Transverse colon (tissue), 4 donors: ENCODE measurements at regions not wholly inside any gene's neighbourhood (a gene's known extent, or its start where the extent isn't known, plus 50 kb on each side); places are given as distances from the start of the nearest gene placed in this dataset.

Source experiments
- DNase-seq: peaks from one replicate; pipeline ENCODE4 v3.0.0-alpha.2; 2019
- H3K27ac ChIP-seq, 4 donors: fragments of 200-600 bp; sonication (generic); 2 replicates each; pipeline ENCODE4 v1.5.1; 2016 to 2018; ENCODE audit warnings: inconsistent platforms in 4 of 4
- H3K27me3 ChIP-seq: fragments of 200-600 bp; sonication (generic); 2 replicates; pipeline ENCODE4 v1.5.1; 2017; ENCODE audit warnings: inconsistent platforms
- H3K36me3 ChIP-seq, 4 donors: fragments of 200-600 bp; sonication (generic); 2 replicates each; pipeline ENCODE4 v1.5.1; 2017 to 2019; ENCODE audit warnings: inconsistent platforms in 4 of 4
- H3K4me1 ChIP-seq, 4 donors: fragments of 200-600 bp; sonication (generic); 2 replicates each; pipeline ENCODE4 v1.5.1; 2017 to 2020; ENCODE audit warnings: inconsistent platforms in 4 of 4
- H3K4me3 ChIP-seq, 4 donors: fragments of 200-600 bp; sonication (generic); 1 replicate in 1 of 4; 2 replicates in 3 of 4; pipeline versions ENCODE4 v1.5.1 to v1.6.1; 2017 to 2019; ENCODE audit warnings: inconsistent platforms in 4 of 4
- H3K9me3 ChIP-seq, 2 donors: fragments of 200-600 bp; sonication (generic); 2 replicates each; pipeline ENCODE4 v1.5.1; 2017 to 2019; ENCODE audit warnings: inconsistent platforms in 2 of 2
- EP300 ChIP-seq: sonication (generic); formaldehyde crosslinking; IDR thresholded peaks from one replicate; pipeline ENCODE4 v1.6.1; 2017; ENCODE audit warnings: antibody characterized with exemption, low read depth
- POLR2A ChIP-seq: fragments of 450-650 bp; IDR thresholded peaks from one replicate; pipeline ENCODE4 v1.6.1; 2016; ENCODE audit warnings: antibody characterized with exemption, mild to moderate bottlenecking, moderate library complexity
- POLR2AphosphoS5 ChIP-seq, 3 donors: sonication (generic); formaldehyde crosslinking; IDR thresholded peaks; one replicate each; pipeline ENCODE4 v1.6.1; 2016; ENCODE audit warnings: antibody characterized with exemption in 3 of 3
- WGBS, 2 donors: methylation state at CpG; one replicate each; pipeline ENCODE4 v1.1.5; 2018; ENCODE audit warnings: low coverage in 1 of 2; 5-methylcytosine and 5-hydroxymethylcytosine counted together
- in situ Hi-C, 4 donors: fragments of 200-750 bp; cut with MboI; loops; one replicate each; pipeline versions ENCODE4 v1.15.0 to v1.15.1; 2017; ENCODE audit warnings: low sequenced_read_pairs in 3 of 4, low pct_ligation_motif_present in 1 of 4, low pct_unique_long_range_greater_than_20kb in 1 of 4
- intact Hi-C: fragments of 100-400 bp; cut with DNase I; formaldehyde crosslinking; loops from one replicate; pipeline ENCODE4 v1.15.1; 2023; ENCODE audit warnings: low total_unique reads
- TF ChIP-seq, protein P1 (sequence below), 5 experiments: fragments of 200-600 bp in 3 of 5; fragments of 450-650 bp in 2 of 5; sonication (generic) in 3 of 5; IDR thresholded peaks; 1 replicate in 2 of 5; 2 replicates in 3 of 5; pipeline ENCODE4 v1.5.1; 2016 to 2017; ENCODE audit warnings: antibody characterized with exemption in 5 of 5, inconsistent platforms in 3 of 5, mild to moderate bottlenecking in 2 of 5, moderate library complexity in 1 of 5

GRCh38 chr12:107241411-107241810 lies 148.1 kb upstream of the CRY1 start:
- WGBS, 2 donors: 38% methylated on average over 1 of the region's 1 CpG; no CpG with 5 or more reads in 1 of the 2 donors
- intact Hi-C loops: no loop called here
- Histone ChIP-seq H3K36me3 (no peaks in the 10 kb centered on the region), H3K4me3 (no peak overlapping the region), H3K4me1 (no peaks in the 10 kb centered on the region), H3K27ac (no peak overlapping the region), H3K27me3 (no peaks in the 10 kb centered on the region), H3K9me3 (no peaks in the 10 kb centered on the region)
- no peak for TF ChIP-seq EP300
- no peak for DNase-seq
- in situ Hi-C loops: no loop called here

GRCh38 chr12:107242189-107242588 lies 148.8 kb upstream of the CRY1 start:
- no peak for TF ChIP-seq POLR2AphosphoS5 (IDR thresholded peaks at IDR 0.05)
- TF ChIP-seq EP300: no peak
- TF ChIP-seq, protein P1, sequence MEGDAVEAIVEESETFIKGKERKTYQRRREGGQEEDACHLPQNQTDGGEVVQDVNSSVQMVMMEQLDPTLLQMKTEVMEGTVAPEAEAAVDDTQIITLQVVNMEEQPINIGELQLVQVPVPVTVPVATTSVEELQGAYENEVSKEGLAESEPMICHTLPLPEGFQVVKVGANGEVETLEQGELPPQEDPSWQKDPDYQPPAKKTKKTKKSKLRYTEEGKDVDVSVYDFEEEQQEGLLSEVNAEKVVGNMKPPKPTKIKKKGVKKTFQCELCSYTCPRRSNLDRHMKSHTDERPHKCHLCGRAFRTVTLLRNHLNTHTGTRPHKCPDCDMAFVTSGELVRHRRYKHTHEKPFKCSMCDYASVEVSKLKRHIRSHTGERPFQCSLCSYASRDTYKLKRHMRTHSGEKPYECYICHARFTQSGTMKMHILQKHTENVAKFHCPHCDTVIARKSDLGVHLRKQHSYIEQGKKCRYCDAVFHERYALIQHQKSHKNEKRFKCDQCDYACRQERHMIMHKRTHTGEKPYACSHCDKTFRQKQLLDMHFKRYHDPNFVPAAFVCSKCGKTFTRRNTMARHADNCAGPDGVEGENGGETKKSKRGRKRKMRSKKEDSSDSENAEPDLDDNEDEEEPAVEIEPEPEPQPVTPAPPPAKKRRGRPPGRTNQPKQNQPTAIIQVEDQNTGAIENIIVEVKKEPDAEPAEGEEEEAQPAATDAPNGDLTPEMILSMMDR (IDR thresholded peaks at IDR 0.05): no peak
- TF ChIP-seq POLR2A: no peak
- 0 to 17% methylated on average over 2 to 4 of the region's 4 CpGs for WGBS, 2 donors
- Histone ChIP-seq H3K9me3 (no peaks in the 10 kb centered on the region), H3K4me1 (no peaks in the 10 kb centered on the region), H3K36me3 (no peaks in the 10 kb centered on the region), H3K27me3 (no peaks in the 10 kb centered on the region), H3K27ac (no peak overlapping the region), H3K4me3 (no peak overlapping the region)
- DNase-seq: no peak
- in situ Hi-C loops (no loop called here), intact Hi-C loops (no loop called here)

GRCh38 chr12:107243341-107243740 lies 150.0 kb upstream of the CRY1 start:
- 51 to 80% methylated on average over 1 to 4 of the region's 4 CpGs for WGBS, 2 donors
- Histone ChIP-seq H3K9me3 (no peaks in the 10 kb centered on the region), H3K27me3 (no peaks in the 10 kb centered on the region), H3K36me3 (no peaks in the 10 kb centered on the region), H3K4me1 (no peaks in the 10 kb centered on the region), H3K27ac (no peak overlapping the region), H3K4me3 (no peak overlapping the region)
- DNase-seq: no peak
- TF ChIP-seq, protein P1 (IDR thresholded peaks at IDR 0.05): no peak
- no peak for TF ChIP-seq POLR2AphosphoS5 (IDR thresholded peaks at IDR 0.05)
- no peak for TF ChIP-seq EP300
- TF ChIP-seq POLR2A: no peak
- in situ Hi-C loops: no loop called here
- intact Hi-C loops: no loop called here

- DNase-seq: no peak
- intact Hi-C loops (no loop called here), in situ Hi-C loops (no loop called here)
- Histone ChIP-seq H3K36me3 (no peaks in the 10 kb centered on the region), H3K4me1 (no peaks in the 10 kb centered on the region), H3K9me3 (no peaks in the 10 kb centered on the region), H3K4me3 (no peak overlapping the region), H3K27ac (no peak overlapping the region), H3K27me3 (no peaks in the 10 kb centered on the region)
- 41 to 56% methylated on average over 2 of the region's 2 CpGs for WGBS, 2 donors
- TF ChIP-seq POLR2A: no peak
- TF ChIP-seq, protein P1 (IDR thresholded peaks at IDR 0.05): no peak
- TF ChIP-seq EP300: no peak
- no peak for TF ChIP-seq POLR2AphosphoS5 (IDR thresholded peaks at IDR 0.05)
These were observed 151.2 kb upstream of the CRY1 start for GRCh38 chr12:107244584-107244983.

GRCh38 chr12:107247650-107248049 lies 154.3 kb upstream of the CRY1 start:
- no peaks in the 10 kb centered on the region for H3K9me3 ChIP-seq
- no peak for DNase-seq
- no peaks in the 10 kb centered on the region for H3K4me1 ChIP-seq
- intact Hi-C loops (no loop called here), in situ Hi-C loops (no loop called here)
- no peak for TF ChIP-seq POLR2AphosphoS5 (IDR thresholded peaks at IDR 0.05)
- TF ChIP-seq, protein P1 (IDR thresholded peaks at IDR 0.05): no peak
- no peak for TF ChIP-seq POLR2A
- no peak for TF ChIP-seq EP300
- no peak overlapping the region for H3K4me3 ChIP-seq
- no peak overlapping the region for H3K27ac ChIP-seq
- H3K27me3 ChIP-seq: no peaks in the 10 kb centered on the region
- 40 to 63% methylated on average over 1 of the region's 1 CpG for WGBS, 2 donors
- no peaks in the 10 kb centered on the region for H3K36me3 ChIP-seq
